Dermis blood vessel endothelial cell (primary cell): ENCODE measurements at regions not wholly inside any gene's neighbourhood (a gene's known extent, or its start where the extent isn't known, plus 50 kb on each side); places are given as distances from the start of the nearest gene placed in this dataset.
"Not testable (repeated sequence)": the region's sequence is repeated elsewhere in the genome, so short reads cannot be mapped to it uniquely, and the experiment has no call there.

Experiments
- DNase-seq: peaks from one replicate; pipeline ENCODE4 v3.0.0; 2010

DNA sequence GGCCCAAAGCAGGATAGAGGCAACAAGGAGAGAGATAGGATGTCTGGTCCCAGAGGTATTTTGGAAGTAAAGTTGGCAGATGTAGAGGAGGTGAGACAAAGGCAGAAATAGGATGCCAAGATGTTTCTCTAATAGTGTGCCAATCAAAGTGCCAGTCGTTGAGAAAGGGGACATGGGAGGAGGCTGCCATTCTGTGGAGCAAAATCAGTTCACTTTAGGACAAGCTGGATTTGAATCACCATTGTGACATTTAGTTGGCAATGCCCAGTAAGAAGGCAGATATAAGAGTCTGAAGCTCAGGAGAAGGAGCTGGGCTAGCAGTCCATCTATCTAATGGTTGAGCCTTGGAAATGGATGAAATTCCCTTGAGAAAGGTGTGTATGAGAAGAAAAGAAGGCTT is 53.8 kb downstream of the ADRB2 start:
- DNase-seq: no peak

DNA sequence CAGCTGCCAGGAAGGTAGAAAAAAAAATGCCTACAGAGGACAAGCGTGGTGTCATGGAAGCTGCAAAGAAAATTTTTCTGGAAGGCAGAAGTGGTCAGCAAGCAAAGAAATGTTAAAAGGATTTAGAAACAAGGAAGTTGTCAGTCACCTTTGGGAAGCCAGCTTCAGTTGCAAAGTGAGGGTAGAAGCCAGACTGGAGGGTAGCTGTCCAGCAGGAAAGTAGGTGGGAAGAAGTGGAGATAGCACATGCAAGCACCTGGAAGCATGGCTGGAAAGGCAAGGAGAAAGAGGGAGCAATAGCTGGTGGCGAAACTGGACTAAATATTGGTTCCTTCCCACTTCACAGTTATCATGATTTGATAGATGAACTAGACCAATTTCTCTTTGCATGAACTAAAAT is 54.3 kb downstream of the ADRB2 start:
- no peak for DNase-seq

DNA sequence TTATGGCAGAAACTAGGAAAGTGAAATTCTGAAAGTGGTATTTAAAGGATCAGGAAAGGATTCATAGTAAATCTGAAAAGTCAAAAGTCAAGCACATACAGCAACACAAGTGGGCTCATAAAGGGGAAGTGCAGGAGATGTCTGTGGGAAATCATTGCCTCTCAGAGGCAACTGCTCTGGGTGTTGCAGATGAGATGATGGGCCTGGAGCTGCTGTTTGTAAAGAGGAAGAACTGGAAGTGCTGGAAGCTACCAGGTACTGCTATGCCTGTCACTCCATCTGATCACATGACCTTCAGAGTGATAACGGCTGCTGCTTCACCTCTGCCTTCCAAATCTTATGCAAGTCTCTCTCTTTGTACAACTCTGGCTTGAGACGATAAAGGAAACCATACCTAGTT is 55.9 kb downstream of the ADRB2 start:
- no peak for DNase-seq

GRCh38 chr5:148884339-148885020 is 58.1 kb downstream of the ADRB2 start:
- DNase-seq: no peak

DNA sequence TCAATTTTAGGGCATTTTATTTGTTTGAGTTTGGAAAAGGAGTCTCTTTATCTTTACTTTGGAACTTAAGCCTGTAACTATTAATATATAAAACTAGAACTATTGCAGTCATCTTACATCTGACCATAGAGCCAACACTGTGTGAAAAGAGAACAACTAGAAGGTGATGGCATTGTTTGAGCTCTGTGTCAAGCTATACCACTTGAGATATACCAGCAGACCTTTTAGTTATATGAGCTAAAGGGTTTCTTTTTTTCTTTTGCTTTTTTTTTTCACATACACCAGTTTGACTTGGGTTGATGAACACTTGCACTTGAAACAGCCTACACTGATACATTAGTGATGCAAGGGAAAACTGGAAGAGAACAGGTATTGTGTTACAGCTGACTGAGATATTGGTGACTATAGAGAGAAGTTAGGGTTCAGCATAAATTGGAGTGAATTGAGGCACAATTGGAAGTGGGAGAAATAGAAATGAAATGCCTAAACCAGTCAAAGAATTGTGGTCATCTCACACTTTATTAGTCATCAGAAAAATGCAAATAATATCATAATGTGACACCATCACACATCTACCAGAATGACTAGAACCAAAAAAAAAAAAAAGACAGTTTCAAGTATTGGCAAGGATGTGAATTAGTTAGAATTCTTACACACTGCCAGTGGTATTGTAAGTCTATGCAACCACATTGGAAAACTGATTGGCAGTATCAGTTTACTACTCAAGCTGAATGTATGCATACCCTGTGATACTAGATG is 60.9 kb downstream of the ADRB2 start:
- DNase-seq: no peak

DNA sequence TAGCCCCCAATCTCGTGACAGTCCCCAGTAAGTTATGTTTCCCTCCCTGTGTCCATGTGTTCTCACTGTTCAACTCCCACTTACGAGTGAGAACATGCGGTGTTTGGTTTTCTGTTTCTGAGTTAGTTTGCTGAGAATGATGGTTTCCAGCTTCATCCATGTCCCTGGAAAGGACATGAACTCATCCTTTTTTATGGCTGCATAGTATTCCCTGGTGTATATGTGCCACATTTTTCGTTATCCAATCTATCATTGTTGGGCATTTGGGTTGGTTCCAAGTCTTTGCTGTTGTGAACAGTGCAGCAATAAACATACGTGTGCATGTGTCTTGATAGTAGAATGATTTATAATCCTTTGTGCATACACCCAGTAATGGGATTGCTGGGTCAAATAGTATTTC is 63.5 kb downstream of the ADRB2 start:
- DNase-seq: not testable (repeated sequence)

DNA sequence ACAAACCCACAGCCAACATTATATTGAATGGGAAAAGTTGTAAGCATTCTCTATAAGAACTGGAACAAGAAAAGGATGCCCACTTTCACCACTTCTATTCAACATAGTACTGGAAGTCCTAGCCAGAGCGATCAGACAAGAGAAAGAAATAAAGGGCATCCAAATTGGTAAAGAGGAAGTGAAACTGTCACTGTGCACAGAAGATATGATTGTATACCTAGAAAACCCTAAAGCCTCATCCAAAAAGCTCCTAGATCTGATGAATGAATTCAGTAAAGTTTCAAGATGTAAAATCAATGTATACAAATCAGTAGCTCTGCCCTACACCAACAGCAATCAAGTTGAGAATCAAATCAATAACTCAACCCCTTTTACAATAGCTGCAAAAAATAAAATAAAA is 69.0 kb downstream of the ADRB2 start:
- not testable (repeated sequence) for DNase-seq

DNA sequence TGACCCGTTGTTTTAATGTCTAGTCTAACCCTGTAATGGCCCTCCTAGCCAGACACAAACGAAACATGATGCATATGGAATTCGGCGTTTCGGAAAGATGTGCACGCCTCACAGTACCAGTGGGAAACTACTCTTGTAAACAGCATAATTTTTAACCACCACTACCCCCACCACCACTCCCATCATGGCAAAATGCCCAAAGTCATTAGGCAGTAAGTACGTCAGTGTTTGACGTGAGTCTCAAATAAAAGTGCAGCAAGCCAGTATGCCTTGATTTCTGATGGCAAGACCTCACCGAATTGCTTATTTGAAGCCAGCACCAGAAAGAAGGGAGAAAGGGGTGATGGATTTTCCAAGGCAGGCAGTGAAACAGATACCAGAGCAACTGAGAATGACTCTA is 71.4 kb downstream of the ADRB2 start:
- no peak for DNase-seq

- no peak for DNase-seq
Measured at GRCh38 chr5:148898413-148899075, 72.1 kb downstream of the ADRB2 start.

GRCh38 chr5:148899993-148900392 is 73.6 kb downstream of the ADRB2 start:
- no peak for DNase-seq

DNA sequence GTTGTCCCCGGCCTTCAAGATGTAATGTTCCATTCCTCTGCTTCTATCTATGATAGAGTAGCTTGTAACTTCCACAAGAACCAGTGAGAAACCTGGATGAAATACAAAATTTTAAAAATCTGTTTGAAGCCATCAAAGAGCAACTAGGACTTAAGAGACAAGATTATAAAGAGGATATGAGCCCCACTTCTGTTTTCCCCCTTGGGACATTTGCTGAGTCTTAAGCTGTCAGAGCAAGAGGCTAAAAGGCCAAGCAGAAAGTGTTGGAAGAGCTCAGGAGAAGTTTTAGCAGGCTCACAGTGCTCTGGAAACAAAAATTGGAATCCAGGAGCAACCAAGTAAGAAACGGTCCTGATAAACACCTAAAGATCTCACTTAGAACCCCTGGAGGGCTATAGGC is 76.1 kb downstream of the ADRB2 start:
- DNase-seq: no peak

DNA sequence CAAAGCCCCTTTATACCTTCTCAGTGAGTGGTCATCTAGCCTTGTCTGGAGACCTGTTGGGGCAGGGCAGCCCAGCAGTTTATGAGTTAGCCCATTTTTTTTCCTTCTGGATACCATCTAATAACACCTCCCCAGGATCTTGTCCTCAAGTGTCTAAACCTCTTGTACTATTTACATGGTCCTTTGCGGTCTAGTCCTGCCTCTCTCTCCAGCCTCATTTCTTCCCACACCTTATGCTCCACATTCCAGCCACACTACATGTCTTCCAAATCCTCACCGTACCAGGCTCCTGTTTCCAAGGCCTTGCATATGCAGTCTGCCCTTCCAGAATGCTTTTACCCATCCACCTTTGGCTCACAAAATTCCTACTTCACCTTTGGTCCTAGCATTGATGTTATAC is 77.2 kb downstream of the ADRB2 start:
- DNase-seq: no peak

GRCh38 chr5:148904440-148904839 is 78.0 kb downstream of the ADRB2 start:
- no peak for DNase-seq

- no peak for DNase-seq
Measured at GRCh38 chr5:148905541-148905940, 79.1 kb downstream of the ADRB2 start.

DNA sequence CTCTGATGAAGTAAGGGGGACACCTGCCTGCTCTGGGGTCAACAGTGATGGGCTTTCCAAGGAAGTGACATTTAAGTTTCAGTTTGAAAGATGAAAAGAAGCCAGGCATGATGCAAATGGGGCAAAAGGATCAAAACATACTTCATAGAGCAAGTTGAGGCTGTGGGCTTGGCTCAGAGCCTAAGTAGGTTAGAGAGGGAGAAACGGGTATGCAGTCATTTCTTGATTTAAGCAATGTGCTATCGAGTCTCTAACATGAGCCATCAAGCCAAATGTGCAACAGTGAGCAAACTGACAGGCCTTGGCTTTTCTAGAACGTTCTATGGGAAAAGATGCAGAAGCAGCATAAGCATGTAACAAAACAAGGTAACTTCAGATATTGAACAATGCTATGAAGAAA is 80.6 kb downstream of the ADRB2 start:
- no peak for DNase-seq

- DNase-seq: peak; percentile 84
Measured at GRCh38 chr5:148909040-148909439, 82.6 kb downstream of the ADRB2 start.

GRCh38 chr5:148909766-148910165 is 83.4 kb downstream of the ADRB2 start:
- DNase-seq: peak; percentile 41

GRCh38 chr5:148910216-148910615 is 83.8 kb downstream of the ADRB2 start:
- DNase-seq: peak; percentile 20

DNA sequence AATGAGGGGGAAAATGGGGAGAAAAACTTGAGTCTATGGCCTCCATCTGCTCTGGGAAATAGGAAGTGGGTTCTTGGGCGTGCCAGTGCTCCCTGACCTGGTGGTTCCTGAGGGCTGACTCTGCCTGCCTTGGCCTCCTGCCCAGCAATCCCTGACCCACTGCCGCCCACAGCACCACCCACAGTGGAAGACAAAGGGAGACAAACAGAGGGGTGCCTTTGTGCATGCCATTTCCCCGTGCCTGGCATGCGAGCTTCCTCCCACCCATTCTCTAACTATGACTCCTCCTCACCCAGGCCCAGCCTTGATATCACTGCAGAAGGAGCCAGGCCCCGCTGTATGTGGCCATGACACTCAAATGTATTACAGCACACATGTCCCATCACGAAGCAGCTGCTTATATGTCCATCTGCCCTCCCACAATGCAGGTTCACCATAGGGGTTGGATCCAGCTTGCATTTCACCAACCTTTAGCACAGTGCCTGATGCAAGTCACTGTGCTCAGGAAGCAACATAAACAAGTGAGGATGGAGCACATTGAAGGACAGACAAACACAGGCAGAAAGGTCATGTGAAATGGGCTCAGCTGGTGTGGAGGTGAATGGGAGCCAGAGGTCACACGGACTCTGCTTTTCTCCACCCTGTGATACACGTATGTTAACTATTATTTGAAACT is 84.4 kb downstream of the ADRB2 start:
- peak; percentile 65 for DNase-seq

DNA sequence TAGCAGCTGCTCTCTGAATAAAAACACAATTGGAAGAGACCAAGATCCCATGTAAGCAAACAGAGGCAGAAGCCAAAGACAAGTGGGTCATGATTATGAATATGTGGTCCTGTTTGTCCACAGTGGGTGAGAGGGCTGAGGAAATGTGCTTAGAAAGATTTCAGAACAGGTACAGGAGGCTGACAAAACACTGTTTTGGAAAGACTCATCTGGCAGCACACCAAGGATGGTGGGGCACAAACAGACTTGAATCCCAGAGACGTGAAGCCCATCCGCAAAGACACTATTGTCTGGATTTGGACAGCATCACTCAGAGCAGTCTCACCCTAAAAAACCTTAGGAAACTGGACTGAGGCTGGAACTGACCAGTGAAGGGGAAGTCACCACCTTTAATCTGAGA is 85.0 kb downstream of the ADRB2 start:
- DNase-seq: no peak

DNA sequence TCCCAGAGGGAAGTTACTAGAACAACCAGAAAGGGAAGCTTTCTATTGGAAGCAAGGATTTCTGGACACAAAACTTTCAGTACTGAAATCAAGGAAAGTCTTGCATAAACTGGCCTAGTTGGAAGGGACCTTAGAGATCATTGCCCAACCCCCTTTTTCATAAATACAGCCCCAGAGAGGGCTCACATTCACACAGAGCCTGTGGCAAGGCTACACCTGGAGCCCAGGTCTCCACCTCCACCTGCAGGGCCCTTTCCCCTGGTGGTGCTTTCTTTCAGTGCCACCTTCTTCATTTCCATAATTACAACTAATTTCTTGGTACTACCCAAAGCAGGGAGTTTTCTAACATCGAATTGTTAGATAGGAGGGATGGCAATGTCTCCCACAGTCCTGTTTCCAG is 85.7 kb downstream of the ADRB2 start:
- DNase-seq: no peak

DNA sequence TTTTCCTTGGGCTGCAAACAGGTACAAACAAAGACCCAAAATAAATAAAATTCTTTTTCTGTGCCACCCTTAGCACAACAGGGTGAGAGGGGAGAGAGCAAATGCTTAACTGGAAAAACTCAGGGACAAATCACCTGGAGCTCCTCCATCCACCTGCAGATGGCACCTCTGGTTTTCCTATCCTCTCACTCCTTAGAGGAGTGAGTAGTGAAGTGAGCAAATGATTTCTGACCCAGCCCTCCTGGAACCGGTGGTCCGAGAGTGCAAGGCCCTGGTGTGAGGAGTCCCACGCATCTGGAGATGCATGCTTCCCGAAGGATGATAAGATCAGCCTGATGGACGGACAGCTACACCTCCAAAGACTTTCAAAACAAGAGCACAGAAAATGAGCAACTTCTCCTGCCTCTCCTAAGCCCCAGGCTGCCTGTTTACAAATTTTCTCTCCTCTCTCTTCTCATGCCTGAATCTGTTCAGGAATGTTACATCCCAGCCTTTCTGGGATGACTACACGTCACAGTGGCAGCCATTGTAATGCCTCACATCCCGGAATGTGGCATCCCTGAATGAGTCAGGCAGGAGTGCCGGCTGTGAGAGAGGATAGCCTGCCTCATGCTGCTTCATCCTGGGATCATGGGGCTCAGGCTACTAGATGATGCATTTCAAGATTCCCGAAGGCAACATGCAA is 86.4 kb downstream of the ADRB2 start:
- DNase-seq: peak; percentile 92

DNA sequence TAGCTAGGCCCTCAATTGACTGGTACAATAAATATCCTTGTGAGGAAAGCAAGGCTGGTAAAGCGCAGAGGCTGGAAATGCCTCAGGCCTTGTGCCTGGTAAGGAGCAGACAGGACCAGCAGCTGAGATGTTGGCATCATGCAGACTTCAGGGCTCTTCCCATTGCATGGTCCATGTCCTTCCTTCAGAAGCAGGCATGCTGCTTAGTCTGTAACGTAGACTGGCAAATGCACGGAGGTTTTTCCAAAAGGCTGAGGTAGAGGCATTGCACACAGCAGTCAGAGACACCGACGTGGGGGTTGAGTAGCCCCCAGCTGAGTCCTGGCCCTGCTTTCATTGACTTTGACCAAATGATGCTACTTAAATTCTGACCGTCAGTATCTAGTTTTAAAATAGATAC is 87.1 kb downstream of the ADRB2 start:
- DNase-seq: no peak
